H9 (cell line): ENCODE measurements at regions not wholly inside any gene's neighbourhood (a gene's known extent, or its start where the extent isn't known, plus 50 kb on each side); places are given as distances from the start of the nearest gene placed in this dataset.

Experiments
- DNase-seq: peaks from one replicate; pipeline ENCODE4 v3.0.0-alpha.2; 2017
- H2AFZ ChIP-seq: one replicate; pipeline ENCODE4 v1.6.1; 2013; ENCODE audit warnings: mild to moderate bottlenecking, low read length, control low read depth, moderate library complexity
- H2AK5ac ChIP-seq: 2 replicates; pipeline ENCODE4 v1.6.1; 2013; ENCODE audit warnings: low read length, control low read depth, mixed read lengths; ENCODE audit not compliant: insufficient read length
- H2BK120ac ChIP-seq: one replicate; pipeline ENCODE4 v1.6.1; 2013; ENCODE audit warnings: low read depth, mild to moderate bottlenecking, low read length, control low read depth, inconsistent platforms; ENCODE audit not compliant: poor library complexity, severe bottlenecking
- H2BK12ac ChIP-seq: 2 replicates; pipeline ENCODE4 v1.6.1; 2013; ENCODE audit warnings: low read length, control low read depth, mixed read lengths, low read depth; ENCODE audit not compliant: insufficient read length
- H2BK15ac ChIP-seq: 2 replicates; pipeline ENCODE4 v1.6.1; 2013; ENCODE audit warnings: low read depth, low read length, control low read depth
- H2BK20ac ChIP-seq: one replicate; pipeline ENCODE4 v1.6.1; 2013; ENCODE audit warnings: low read depth, mild to moderate bottlenecking, low read length, control low read depth, inconsistent platforms; ENCODE audit not compliant: poor library complexity, severe bottlenecking
- H2BK5ac ChIP-seq: 2 replicates; pipeline ENCODE4 v1.6.1; 2013; ENCODE audit warnings: low read length, control low read depth, mixed read lengths; ENCODE audit not compliant: insufficient read length
- H3K14ac ChIP-seq: 2 replicates; pipeline ENCODE4 v1.6.1; 2013; ENCODE audit warnings: low read length, control low read depth; ENCODE audit not compliant: insufficient read depth
- H3K18ac ChIP-seq: 2 replicates; pipeline ENCODE4 v1.6.1; 2013; ENCODE audit warnings: low read depth, mild to moderate bottlenecking, mixed read lengths, low read length, control low read depth; ENCODE audit not compliant: insufficient read length
- H3K23ac ChIP-seq: 2 replicates; pipeline ENCODE4 v1.6.1; 2013; ENCODE audit warnings: low read length, control low read depth, mixed read lengths, low read depth; ENCODE audit not compliant: insufficient read length
- H3K23me2 ChIP-seq: 2 replicates; pipeline ENCODE4 v1.6.1; 2013; ENCODE audit warnings: low read depth, mild to moderate bottlenecking, mixed read lengths, low read length, control low read depth; ENCODE audit not compliant: insufficient read length, poor library complexity, severe bottlenecking
- H3K27ac ChIP-seq: 2 replicates; pipeline ENCODE4 v1.5.1; 2013; ENCODE audit warnings: low read length, control low read depth, mixed read lengths, low read depth; ENCODE audit not compliant: insufficient read length
- H3K27me3 ChIP-seq: 2 replicates; pipeline ENCODE4 v1.6.1; 2013; ENCODE audit warnings: low read length, control low read depth, inconsistent platforms; ENCODE audit not compliant: insufficient read depth
- H3K4ac ChIP-seq: 2 replicates; pipeline ENCODE4 v1.6.1; 2013; ENCODE audit warnings: low read depth, mild to moderate bottlenecking, control low read depth, inconsistent platforms, low read length, moderate library complexity
- H3K4me1 ChIP-seq: 2 replicates; pipeline ENCODE4 v1.6.1; 2013; ENCODE audit warnings: low read length, control low read depth, inconsistent platforms; ENCODE audit not compliant: insufficient read depth
- H3K4me2 ChIP-seq: 2 replicates; pipeline ENCODE4 v1.6.1; 2013; ENCODE audit warnings: low read length, control low read depth, mixed read lengths; ENCODE audit not compliant: insufficient read length, insufficient read depth
- H3K56ac ChIP-seq: 2 replicates; pipeline ENCODE4 v1.6.1; 2013; ENCODE audit warnings: low read depth, mild to moderate bottlenecking, mixed read lengths, low read length, control low read depth; ENCODE audit not compliant: insufficient read length
- H3K79me1 ChIP-seq: 2 replicates; pipeline ENCODE4 v1.6.1; 2013; ENCODE audit warnings: low read depth, mild to moderate bottlenecking, moderate library complexity, low read length, control low read depth, inconsistent platforms; ENCODE audit not compliant: insufficient read depth, poor library complexity, severe bottlenecking
- H3K79me2 ChIP-seq: 2 replicates; pipeline ENCODE4 v1.6.1; 2013; ENCODE audit warnings: low read length, control low read depth, inconsistent platforms; ENCODE audit not compliant: insufficient read depth
- H3K9ac ChIP-seq: 2 replicates; pipeline ENCODE4 v1.6.1; 2013; ENCODE audit warnings: low read length, control low read depth, mixed read lengths; ENCODE audit not compliant: insufficient read length; ENCODE audit errors: extremely low read depth
- H3K9me3 ChIP-seq: one replicate; pipeline ENCODE4 v1.6.1; 2013; ENCODE audit warnings: low read depth, low read length, inconsistent platforms; ENCODE audit not compliant: control insufficient read depth
- H3T11ph ChIP-seq: one replicate; pipeline ENCODE4 v1.6.1; 2013; ENCODE audit warnings: mild to moderate bottlenecking, low read length, control low read depth, inconsistent platforms
- H4K20me1 ChIP-seq: one replicate; pipeline ENCODE4 v1.6.1; 2013; ENCODE audit not compliant: control insufficient read depth, insufficient read length, insufficient read depth
- H4K5ac ChIP-seq: 2 replicates; pipeline ENCODE4 v1.6.1; 2013; ENCODE audit warnings: low read depth, mild to moderate bottlenecking, mixed read lengths, low read length, control low read depth; ENCODE audit not compliant: insufficient read length
- H4K8ac ChIP-seq: replicated peaks from 2 replicates; pipeline ENCODE4 v1.6.1; 2013; ENCODE audit warnings: low read length, control low read depth, mixed read lengths, low read depth; ENCODE audit not compliant: insufficient read length
- H4K91ac ChIP-seq: 2 replicates; pipeline ENCODE4 v1.6.1; 2013; ENCODE audit warnings: low read depth, mild to moderate bottlenecking, moderate library complexity, mixed read lengths, low read length, control low read depth; ENCODE audit not compliant: insufficient read length
- H3K27ac Mint-ChIP-seq, 3 experiments: 2 replicates in 2 of 3; 3 replicates in 1 of 3; pipeline ENCODE4 v1.8.0; 2020 to 2021; ENCODE audit warnings: mixed read lengths in 3 of 3, mild to moderate bottlenecking in 1 of 3, moderate library complexity in 1 of 3
- H3K27me3 Mint-ChIP-seq: 2 replicates; pipeline ENCODE4 v1.8.0; 2021; ENCODE audit warnings: low read depth, mild to moderate bottlenecking, moderate library complexity, mixed read lengths
- H3K36me3 Mint-ChIP-seq, 3 experiments: 2 replicates in 2 of 3; 3 replicates in 1 of 3; pipeline ENCODE4 v1.8.0; 2020 to 2021; ENCODE audit warnings: low read depth in 3 of 3, mixed read lengths in 3 of 3; ENCODE audit not compliant: insufficient read depth in 1 of 3
- H3K4me1 Mint-ChIP-seq, 2 experiments: 2 replicates each; pipeline ENCODE4 v1.8.0; 2020; ENCODE audit warnings: mixed read lengths in 2 of 2
- H3K4me3 Mint-ChIP-seq, 2 experiments: 2 replicates in 1 of 2; 3 replicates in 1 of 2; pipeline ENCODE4 v1.8.0; 2020 to 2021; ENCODE audit warnings: mild to moderate bottlenecking in 2 of 2, mixed read lengths in 2 of 2, moderate library complexity in 1 of 2
- H3K9me3 Mint-ChIP-seq, 2 experiments: 2 replicates in 1 of 2; 3 replicates in 1 of 2; pipeline ENCODE4 v1.8.0; 2020; ENCODE audit warnings: mild to moderate bottlenecking in 2 of 2, mixed read lengths in 2 of 2, moderate library complexity in 1 of 2
- WGBS: extraction: QIAGEN DNeasy Blood & Tissue Kit; methylation state at CpG from one replicate; pipeline ENCODE4 v1.1.7; 2013; ENCODE audit warnings: missing lambda C conversion rate, low lambda C conversion rate, mixed read lengths; ENCODE audit not compliant: insufficient read length; ENCODE audit errors: extremely low coverage; 5-methylcytosine and 5-hydroxymethylcytosine counted together
- TF ChIP-seq, protein P1 (sequence below): fragments of 200-600 bp; sonication (generic); conservative IDR thresholded peaks from 3 replicates; pipeline ENCODE4 v1.8.0; 2021; ENCODE audit warnings: antibody characterized with exemption, mild to moderate bottlenecking

DNA sequence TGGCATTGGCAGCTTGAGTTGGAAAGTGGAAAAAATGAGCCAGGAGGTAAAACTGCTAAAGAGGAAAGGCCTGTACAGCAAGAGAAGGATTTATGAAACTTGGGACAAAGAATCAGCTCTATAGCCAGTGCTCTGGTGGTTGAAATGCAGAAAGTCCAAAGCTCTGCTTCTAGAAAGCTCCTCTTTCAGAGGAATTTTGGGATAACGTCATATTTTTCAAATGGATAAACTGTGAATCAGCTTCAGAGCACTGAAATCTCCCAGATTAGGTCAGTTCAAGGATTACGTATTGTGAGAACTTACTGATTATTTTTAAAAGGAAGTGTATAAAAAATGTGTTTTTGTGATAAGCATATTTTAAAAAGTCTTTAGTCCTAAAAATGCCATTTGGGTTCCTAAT lies 203.1 kb upstream of the CNOT2 start:
- H3K27ac ChIP-seq: no peak overlapping the region
- no peak overlapping the region for H2BK15ac ChIP-seq
- no peaks in the 10 kb centered on the region for H3K4me1 Mint-ChIP-seq

More for the DNA sequence above, 203.1 kb upstream of the CNOT2 start:
- no peak overlapping the region for H2AK5ac ChIP-seq
- peak overlapping the region; percentile 48 for H2AFZ ChIP-seq
- H2BK120ac ChIP-seq: no peak overlapping the region
- no peak overlapping the region for H3K4me2 ChIP-seq
- DNase-seq: no peak
- H4K91ac ChIP-seq: no peak overlapping the region
- no peak overlapping the region for H2BK12ac ChIP-seq
- no peaks in the 10 kb centered on the region for H3K4me1 ChIP-seq
- H3K56ac ChIP-seq: no peak overlapping the region
- no peaks in the 10 kb centered on the region for H3K23me2 ChIP-seq
- Mint-ChIP-seq H3K27ac (no peak overlapping the region), H3K9me3 (no peaks in the 10 kb centered on the region), H3K4me3 (no peak overlapping the region), H3K36me3 (no peaks in the 10 kb centered on the region), H3K27me3 (no peaks in the 10 kb centered on the region)
- no CpG with 5 or more reads among the region's 2 CpGs for WGBS
- no peak overlapping the region for H3K4ac ChIP-seq
- no peaks in the 10 kb centered on the region for H3K79me1 ChIP-seq
- no peak overlapping the region for H3T11ph ChIP-seq
- H4K8ac ChIP-seq: no peak overlapping the region
- H3K9ac ChIP-seq: no peak overlapping the region
- no peak overlapping the region for H4K5ac ChIP-seq
- H3K14ac ChIP-seq: no peak overlapping the region
- TF ChIP-seq, protein P1, sequence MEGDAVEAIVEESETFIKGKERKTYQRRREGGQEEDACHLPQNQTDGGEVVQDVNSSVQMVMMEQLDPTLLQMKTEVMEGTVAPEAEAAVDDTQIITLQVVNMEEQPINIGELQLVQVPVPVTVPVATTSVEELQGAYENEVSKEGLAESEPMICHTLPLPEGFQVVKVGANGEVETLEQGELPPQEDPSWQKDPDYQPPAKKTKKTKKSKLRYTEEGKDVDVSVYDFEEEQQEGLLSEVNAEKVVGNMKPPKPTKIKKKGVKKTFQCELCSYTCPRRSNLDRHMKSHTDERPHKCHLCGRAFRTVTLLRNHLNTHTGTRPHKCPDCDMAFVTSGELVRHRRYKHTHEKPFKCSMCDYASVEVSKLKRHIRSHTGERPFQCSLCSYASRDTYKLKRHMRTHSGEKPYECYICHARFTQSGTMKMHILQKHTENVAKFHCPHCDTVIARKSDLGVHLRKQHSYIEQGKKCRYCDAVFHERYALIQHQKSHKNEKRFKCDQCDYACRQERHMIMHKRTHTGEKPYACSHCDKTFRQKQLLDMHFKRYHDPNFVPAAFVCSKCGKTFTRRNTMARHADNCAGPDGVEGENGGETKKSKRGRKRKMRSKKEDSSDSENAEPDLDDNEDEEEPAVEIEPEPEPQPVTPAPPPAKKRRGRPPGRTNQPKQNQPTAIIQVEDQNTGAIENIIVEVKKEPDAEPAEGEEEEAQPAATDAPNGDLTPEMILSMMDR: no peak
- H3K9me3 ChIP-seq: no peaks in the 10 kb centered on the region
- no peak overlapping the region for H3K23ac ChIP-seq
- H3K27me3 ChIP-seq: no peaks in the 10 kb centered on the region
- no peak overlapping the region for H2BK5ac ChIP-seq
- no peaks in the 10 kb centered on the region for H3K79me2 ChIP-seq
- H3K18ac ChIP-seq: no peak overlapping the region
- no peaks in the 10 kb centered on the region for H4K20me1 ChIP-seq
- no peak overlapping the region for H2BK20ac ChIP-seq
